Uterus (tissue), 2 donors: ENCODE measurements at regions not wholly inside any gene's neighbourhood (a gene's known extent, or its start where the extent isn't known, plus 50 kb on each side); places are given as distances from the start of the nearest gene placed in this dataset.

ENCODE experiments used
- POLR2A ChIP-seq, 2 donors: fragments of 450-650 bp; IDR thresholded peaks; one replicate each; pipeline ENCODE4 v1.6.1; 2016; ENCODE audit warnings: antibody characterized with exemption in 2 of 2, mild to moderate bottlenecking in 1 of 2, moderate library complexity in 1 of 2
- TF ChIP-seq, protein P1 (sequence below), 4 experiments: fragments of 200-600 bp in 2 of 4; fragments of 450-650 bp in 2 of 4; sonication (generic) in 2 of 4; IDR thresholded peaks; one replicate each; pipeline ENCODE4 v1.5.1; 2016 to 2019; ENCODE audit warnings: antibody characterized with exemption in 4 of 4, mild to moderate bottlenecking in 2 of 4, moderate library complexity in 1 of 4

DNA sequence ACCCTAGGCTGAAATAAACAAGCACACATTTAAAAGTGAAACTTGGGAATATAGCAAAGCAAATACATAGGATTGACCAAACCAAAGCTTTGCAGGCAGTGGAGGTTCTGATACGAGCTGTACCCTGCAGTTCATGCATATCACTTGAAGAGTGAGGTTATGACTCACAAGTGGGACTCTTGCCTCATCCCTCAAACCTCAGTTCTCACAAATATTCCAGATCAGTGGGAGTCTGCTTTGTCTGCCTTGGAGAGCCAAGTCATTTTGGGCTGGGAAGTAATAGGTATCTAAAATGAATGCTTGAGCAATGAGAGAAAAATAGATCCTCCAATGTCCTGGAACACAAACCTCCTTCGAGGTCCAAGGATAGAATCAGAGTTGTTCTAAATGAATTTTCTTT, 116.4 kb downstream of the LRIG3 start:
- TF ChIP-seq, protein P1, sequence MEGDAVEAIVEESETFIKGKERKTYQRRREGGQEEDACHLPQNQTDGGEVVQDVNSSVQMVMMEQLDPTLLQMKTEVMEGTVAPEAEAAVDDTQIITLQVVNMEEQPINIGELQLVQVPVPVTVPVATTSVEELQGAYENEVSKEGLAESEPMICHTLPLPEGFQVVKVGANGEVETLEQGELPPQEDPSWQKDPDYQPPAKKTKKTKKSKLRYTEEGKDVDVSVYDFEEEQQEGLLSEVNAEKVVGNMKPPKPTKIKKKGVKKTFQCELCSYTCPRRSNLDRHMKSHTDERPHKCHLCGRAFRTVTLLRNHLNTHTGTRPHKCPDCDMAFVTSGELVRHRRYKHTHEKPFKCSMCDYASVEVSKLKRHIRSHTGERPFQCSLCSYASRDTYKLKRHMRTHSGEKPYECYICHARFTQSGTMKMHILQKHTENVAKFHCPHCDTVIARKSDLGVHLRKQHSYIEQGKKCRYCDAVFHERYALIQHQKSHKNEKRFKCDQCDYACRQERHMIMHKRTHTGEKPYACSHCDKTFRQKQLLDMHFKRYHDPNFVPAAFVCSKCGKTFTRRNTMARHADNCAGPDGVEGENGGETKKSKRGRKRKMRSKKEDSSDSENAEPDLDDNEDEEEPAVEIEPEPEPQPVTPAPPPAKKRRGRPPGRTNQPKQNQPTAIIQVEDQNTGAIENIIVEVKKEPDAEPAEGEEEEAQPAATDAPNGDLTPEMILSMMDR (IDR thresholded peaks at IDR 0.05): no peak
- TF ChIP-seq POLR2A (IDR thresholded peaks at IDR 0.05): no peak
